ENCODE measurements at regions not wholly inside any gene's neighbourhood (a gene's known extent, or its start where the extent isn't known, plus 50 kb on each side); places are given as distances from the start of the nearest gene placed in this dataset.

DNA sequence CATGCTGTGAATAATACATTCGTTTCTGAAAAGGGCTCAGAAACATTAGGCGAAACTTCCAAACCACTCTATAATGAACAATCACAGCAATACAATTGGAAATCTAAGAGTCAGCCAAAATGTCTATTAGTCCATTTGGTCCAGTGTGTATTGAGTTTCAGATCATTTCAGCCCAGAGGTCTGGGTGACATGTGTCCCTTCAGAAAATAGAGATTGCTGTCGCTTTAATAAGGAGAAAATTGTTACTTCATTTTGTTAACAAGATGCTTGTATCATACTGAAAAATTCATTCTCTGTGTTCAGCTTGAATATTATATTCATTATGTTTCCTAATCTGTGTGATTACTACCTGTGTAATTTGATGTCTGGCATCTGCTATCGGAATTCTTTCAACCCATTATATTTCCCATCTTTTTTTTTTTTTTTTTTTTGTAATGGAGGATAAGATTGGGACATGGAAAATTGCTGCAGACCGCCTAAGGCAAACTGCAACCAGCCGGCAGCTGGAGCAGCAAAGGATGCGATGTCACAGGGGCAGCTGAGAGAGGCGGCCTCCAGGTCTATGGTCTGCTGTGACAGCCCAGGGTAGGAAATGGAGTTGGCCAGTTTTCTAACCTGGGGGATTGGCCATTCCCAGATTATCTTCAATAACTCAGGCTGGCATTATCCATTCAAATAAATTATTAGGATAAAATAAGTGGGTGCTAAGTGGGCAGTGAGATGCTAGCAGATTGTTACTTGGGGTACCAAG is 170.9 kb upstream of the NPVF start:
- TF ChIP-seq, protein P1, sequence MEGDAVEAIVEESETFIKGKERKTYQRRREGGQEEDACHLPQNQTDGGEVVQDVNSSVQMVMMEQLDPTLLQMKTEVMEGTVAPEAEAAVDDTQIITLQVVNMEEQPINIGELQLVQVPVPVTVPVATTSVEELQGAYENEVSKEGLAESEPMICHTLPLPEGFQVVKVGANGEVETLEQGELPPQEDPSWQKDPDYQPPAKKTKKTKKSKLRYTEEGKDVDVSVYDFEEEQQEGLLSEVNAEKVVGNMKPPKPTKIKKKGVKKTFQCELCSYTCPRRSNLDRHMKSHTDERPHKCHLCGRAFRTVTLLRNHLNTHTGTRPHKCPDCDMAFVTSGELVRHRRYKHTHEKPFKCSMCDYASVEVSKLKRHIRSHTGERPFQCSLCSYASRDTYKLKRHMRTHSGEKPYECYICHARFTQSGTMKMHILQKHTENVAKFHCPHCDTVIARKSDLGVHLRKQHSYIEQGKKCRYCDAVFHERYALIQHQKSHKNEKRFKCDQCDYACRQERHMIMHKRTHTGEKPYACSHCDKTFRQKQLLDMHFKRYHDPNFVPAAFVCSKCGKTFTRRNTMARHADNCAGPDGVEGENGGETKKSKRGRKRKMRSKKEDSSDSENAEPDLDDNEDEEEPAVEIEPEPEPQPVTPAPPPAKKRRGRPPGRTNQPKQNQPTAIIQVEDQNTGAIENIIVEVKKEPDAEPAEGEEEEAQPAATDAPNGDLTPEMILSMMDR (IDR thresholded peaks at IDR 0.05): no peak
- H3K27me3 Mint-ChIP-seq (ENCODE audit: insufficient read depth): no peaks in the 10 kb centered on the region
- H3K9me3 Mint-ChIP-seq: peaks cover 13% of the 10 kb centered on the region
- no peaks in the 10 kb centered on the region for H3K4me1 Mint-ChIP-seq (ENCODE audit: low read depth)
- DNase-seq: no peak
- no peaks in the 10 kb centered on the region for H3K36me3 Mint-ChIP-seq (ENCODE audit: low read depth)
- H3K27ac Mint-ChIP-seq: no peak overlapping the region
- no peak overlapping the region for H3K4me3 Mint-ChIP-seq

DNA sequence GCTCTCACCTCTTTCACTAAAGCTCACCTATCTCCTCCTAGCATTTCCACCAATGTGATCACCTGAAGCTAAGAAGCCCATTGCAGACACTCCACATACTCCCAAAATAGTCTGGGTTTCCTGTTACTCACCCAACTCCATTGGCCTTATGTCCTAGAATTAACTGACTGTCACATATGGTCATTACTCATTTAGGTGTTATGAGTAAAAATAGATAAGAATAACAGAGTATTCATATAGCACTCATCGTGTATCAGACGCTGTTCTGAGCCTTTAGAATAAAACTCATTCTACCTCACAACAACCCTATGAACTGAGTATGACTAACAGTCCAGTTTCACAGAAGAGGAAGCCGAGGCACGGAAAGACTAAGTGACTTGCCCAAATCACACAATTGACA is 174.2 kb upstream of the NPVF start:
- peaks cover 6% of the 10 kb centered on the region; the same call in 1 of the 2 replicates for H3K36me3 Mint-ChIP-seq (ENCODE audit: low read depth)
- no peaks in the 10 kb centered on the region for H3K4me1 Mint-ChIP-seq (ENCODE audit: low read depth)
- TF ChIP-seq, protein P1 (IDR thresholded peaks at IDR 0.05): no peak
- no peak overlapping the region for H3K27ac Mint-ChIP-seq
- no peaks in the 10 kb centered on the region for H3K27me3 Mint-ChIP-seq (ENCODE audit: insufficient read depth)
- no peak for DNase-seq
- no peak overlapping the region for H3K4me3 Mint-ChIP-seq
- H3K9me3 Mint-ChIP-seq: peaks cover 36% of the 10 kb centered on the region

DNA sequence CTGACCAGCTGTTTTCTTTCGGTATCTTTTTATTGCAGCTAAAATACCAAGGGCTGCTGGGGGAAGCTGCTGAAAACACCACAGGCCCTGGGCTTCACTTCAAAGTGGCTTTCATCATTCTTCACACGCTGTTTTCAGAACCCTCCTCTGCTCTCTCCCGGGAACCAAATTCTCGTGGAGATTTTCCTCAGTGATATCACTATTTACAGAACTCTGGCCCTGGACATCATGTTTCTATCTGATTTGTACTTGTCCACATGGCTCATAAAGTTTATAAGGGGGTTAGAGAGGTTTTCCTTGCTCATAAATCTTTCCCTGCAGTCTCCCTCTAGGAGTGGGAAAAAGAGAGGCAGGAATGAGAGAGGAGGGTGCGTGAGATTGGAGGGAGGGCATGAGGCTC is 177.4 kb upstream of the NPVF start:
- no peak overlapping the region for H3K27ac Mint-ChIP-seq
- H3K4me3 Mint-ChIP-seq: no peak overlapping the region
- peaks cover 4% of the 10 kb centered on the region; the same call in 1 of the 2 replicates for H3K27me3 Mint-ChIP-seq (ENCODE audit: insufficient read depth)
- peaks cover 59% of the 10 kb centered on the region for H3K9me3 Mint-ChIP-seq
- H3K36me3 Mint-ChIP-seq (ENCODE audit: low read depth): peaks cover 6% of the 10 kb centered on the region; the same call in 1 of the 2 replicates
- TF ChIP-seq, protein P1 (IDR thresholded peaks at IDR 0.05): no peak
- DNase-seq: no peak
- H3K4me1 Mint-ChIP-seq (ENCODE audit: low read depth): no peaks in the 10 kb centered on the region

DNA sequence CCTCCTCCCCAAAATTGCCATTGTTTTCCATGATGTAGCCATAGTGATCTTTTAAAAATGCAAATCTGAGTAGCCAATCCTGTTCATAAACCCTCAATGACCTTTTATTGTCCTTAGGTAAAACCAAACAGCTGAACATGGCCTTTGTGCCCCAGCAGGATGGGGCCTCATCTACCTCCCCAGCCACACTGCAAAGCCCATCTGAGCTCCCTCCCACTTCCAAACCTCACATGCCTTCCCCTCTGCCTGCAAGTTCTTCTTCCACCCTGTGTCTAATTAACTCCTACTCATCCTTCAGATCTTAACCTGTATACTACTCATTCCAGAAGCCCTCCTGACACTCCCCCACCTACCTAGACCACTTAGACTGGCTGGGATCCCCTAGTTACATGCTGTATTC is 178.8 kb upstream of the NPVF start:
- no peaks in the 10 kb centered on the region for H3K4me1 Mint-ChIP-seq (ENCODE audit: low read depth)
- no peak overlapping the region for H3K4me3 Mint-ChIP-seq
- H3K27ac Mint-ChIP-seq: no peak overlapping the region
- peaks cover 57% of the 10 kb centered on the region for H3K9me3 Mint-ChIP-seq
- H3K36me3 Mint-ChIP-seq (ENCODE audit: low read depth): peaks cover 6% of the 10 kb centered on the region; the same call in 1 of the 2 replicates
- no peak for DNase-seq
- peaks cover 4% of the 10 kb centered on the region; the same call in 1 of the 2 replicates for H3K27me3 Mint-ChIP-seq (ENCODE audit: insufficient read depth)
- TF ChIP-seq, protein P1 (IDR thresholded peaks at IDR 0.05): no peak

DNA sequence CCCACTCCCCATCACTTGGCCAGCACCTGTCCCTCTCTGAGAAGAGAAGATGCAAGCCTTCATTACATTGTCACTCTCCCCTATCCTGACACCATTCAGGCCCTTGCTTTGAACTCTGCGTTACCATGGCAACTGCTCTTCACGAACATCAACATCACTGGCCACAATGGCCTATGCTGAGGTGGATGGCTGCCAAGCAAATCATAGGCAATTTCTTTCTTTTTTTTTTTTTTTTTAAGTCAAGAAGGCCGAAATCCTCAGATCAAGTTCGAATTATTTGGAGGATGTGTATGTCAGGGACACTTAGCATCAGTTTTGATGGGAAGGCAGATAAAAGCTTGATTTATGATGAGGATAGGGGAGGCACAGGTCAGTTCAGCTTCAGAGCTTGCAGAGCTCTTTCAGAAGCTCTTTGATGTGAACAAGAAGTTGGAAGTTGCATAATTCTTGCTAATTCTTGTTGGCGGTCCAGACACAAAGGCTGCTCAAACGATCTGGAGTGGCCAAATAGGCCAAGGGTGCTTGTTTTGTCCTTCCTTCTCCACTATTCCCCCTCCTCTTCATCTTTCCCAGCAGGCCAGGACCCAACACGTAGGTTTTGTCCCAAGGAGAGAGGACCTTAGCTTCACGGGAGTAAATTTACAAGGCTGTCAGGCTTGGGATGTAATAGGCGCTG is 179.9 kb upstream of the NPVF start:
- H3K4me3 Mint-ChIP-seq: no peak overlapping the region
- peaks cover 56% of the 10 kb centered on the region for H3K9me3 Mint-ChIP-seq
- no peak for DNase-seq
- no peak overlapping the region for H3K27ac Mint-ChIP-seq
- TF ChIP-seq, protein P1 (IDR thresholded peaks at IDR 0.05): no peak
- peaks cover 6% of the 10 kb centered on the region; the same call in 1 of the 2 replicates for H3K36me3 Mint-ChIP-seq (ENCODE audit: low read depth)
- peaks cover 4% of the 10 kb centered on the region; the same call in 1 of the 2 replicates for H3K27me3 Mint-ChIP-seq (ENCODE audit: insufficient read depth)
- no peaks in the 10 kb centered on the region for H3K4me1 Mint-ChIP-seq (ENCODE audit: low read depth)

Data from HFFc6 (cell line).